GM23248 (cell line): ENCODE measurements at regions not wholly inside any gene's neighbourhood (a gene's known extent, or its start where the extent isn't known, plus 50 kb on each side); places are given as distances from the start of the nearest gene placed in this dataset.

Experiments used
- EZH2 ChIP-seq: fragments of 200-600 bp; sonication (generic); IDR thresholded peaks from 2 replicates; pipeline ENCODE4 v1.6.1; 2018; ENCODE audit warnings: antibody characterized with exemption, mild to moderate bottlenecking; ENCODE audit not compliant: insufficient read depth, poor library complexity, severe bottlenecking
- EZH2phosphoT487 ChIP-seq: fragments of 200-600 bp; sonication (generic); IDR thresholded peaks from 2 replicates; pipeline ENCODE4 v1.6.1; 2018; ENCODE audit warnings: antibody characterized with exemption, moderate library complexity, mild to moderate bottlenecking, low read depth; ENCODE audit not compliant: insufficient read depth

GRCh38 chr4:92047209-92047875, 256.4 kb upstream of the GRID2 start:
- TF ChIP-seq EZH2phosphoT487 (no peak), EZH2 (no peak)
